Heart left ventricle (tissue), 13 donors: ENCODE measurements at regions not wholly inside any gene's neighbourhood (a gene's known extent, or its start where the extent isn't known, plus 50 kb on each side); places are given as distances from the start of the nearest gene placed in this dataset.

ENCODE experiments used
- POLR2A ChIP-seq, 2 donors: fragments of 450-650 bp; IDR thresholded peaks; one replicate each; pipeline ENCODE4 v1.6.1; 2017; ENCODE audit warnings: antibody characterized with exemption in 2 of 2, mild to moderate bottlenecking in 2 of 2, moderate library complexity in 2 of 2
- TF ChIP-seq, protein P1 (sequence below), 12 donors: fragments of 200-600 bp; sonication (generic) in 4 of 12; IDR thresholded peaks; one replicate each; pipeline versions ENCODE4 v1.5.0 to v1.8.0; 2018 to 2022; ENCODE audit warnings: antibody characterized with exemption in 12 of 12, mild to moderate bottlenecking in 5 of 12
- donor health status: ischemic (EF 13 %, LVEDD 7.1; RV severe dilation, severe dysfunction).
- donor health status: DM: no; HTN: yes; CAD: no.
- donor health status: DM: no; HTN: no; CAD: no.
- donor health status: ischemic (EF 25% LVEDD 6.9; RV normal size, moderate dysfunction).
- donor health status: ischemic (EF 25% LVEDD 5.7; RV mildly dilated, moderate dysfunction).
- donor health status: ischemic (EF 35%, LVEDD 5.7; RV mildly dilated, moderate dysfunction).
- donor health status: nonischemic (EF 11% LVEDD 7.7; RV severe dilation, severe dysfunction).
- donor health status: DM: yes; HTN: yes; CAD: no.
- donor health status: PGD.
- donor health status: ischemic (EF 29% LVEDD 5.4; RV normal size, mild dysfunction).
- donor health status: nonischemic (EF 23%, LVEDD 6.1; RV moderate dilation, normal function).

DNA sequence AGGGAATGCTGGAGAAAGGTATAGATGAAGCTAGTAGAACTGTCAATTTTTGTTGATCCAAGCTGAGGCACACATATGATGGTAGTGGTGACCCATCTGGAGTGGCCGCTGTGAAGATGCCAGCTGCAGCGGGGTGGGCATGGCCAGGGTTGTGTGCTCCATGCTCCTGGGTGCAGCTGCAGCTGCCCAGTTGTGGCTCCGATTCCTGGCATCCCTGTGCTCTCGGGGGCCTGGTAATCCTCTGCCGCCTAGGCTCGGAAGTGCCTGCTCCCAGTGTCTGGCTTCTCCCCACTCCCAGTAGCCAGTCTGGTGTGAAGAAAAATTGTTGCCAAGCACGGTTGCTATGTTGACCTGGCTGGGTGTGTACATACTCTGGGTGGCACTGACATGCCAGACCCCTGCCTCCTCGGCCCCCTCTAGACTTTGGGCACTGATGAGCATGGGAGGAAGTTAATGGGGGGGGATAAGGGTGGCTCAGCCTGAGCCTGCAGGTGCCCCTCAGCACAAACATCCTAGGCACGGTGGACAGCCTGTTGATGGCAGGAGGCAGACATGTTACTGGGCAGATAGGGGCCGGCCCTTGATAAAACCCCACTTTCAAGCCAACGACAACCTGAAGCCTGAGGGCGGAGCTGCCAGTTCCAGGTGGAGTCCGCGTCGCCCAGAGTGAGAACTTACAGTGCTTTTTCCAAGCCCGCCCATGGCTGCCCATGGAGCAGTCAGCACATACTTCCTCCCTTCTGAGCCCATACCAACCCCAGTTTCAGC lies 1400.7 kb downstream of the PCDH9 start:
- TF ChIP-seq, protein P1, sequence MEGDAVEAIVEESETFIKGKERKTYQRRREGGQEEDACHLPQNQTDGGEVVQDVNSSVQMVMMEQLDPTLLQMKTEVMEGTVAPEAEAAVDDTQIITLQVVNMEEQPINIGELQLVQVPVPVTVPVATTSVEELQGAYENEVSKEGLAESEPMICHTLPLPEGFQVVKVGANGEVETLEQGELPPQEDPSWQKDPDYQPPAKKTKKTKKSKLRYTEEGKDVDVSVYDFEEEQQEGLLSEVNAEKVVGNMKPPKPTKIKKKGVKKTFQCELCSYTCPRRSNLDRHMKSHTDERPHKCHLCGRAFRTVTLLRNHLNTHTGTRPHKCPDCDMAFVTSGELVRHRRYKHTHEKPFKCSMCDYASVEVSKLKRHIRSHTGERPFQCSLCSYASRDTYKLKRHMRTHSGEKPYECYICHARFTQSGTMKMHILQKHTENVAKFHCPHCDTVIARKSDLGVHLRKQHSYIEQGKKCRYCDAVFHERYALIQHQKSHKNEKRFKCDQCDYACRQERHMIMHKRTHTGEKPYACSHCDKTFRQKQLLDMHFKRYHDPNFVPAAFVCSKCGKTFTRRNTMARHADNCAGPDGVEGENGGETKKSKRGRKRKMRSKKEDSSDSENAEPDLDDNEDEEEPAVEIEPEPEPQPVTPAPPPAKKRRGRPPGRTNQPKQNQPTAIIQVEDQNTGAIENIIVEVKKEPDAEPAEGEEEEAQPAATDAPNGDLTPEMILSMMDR (IDR thresholded peaks at IDR 0.05) = no peak
- TF ChIP-seq POLR2A (IDR thresholded peaks at IDR 0.05) = no peak
